ENCODE measurements at regions not wholly inside any gene's neighbourhood (a gene's known extent, or its start where the extent isn't known, plus 50 kb on each side); places are given as distances from the start of the nearest gene placed in this dataset.

DNA sequence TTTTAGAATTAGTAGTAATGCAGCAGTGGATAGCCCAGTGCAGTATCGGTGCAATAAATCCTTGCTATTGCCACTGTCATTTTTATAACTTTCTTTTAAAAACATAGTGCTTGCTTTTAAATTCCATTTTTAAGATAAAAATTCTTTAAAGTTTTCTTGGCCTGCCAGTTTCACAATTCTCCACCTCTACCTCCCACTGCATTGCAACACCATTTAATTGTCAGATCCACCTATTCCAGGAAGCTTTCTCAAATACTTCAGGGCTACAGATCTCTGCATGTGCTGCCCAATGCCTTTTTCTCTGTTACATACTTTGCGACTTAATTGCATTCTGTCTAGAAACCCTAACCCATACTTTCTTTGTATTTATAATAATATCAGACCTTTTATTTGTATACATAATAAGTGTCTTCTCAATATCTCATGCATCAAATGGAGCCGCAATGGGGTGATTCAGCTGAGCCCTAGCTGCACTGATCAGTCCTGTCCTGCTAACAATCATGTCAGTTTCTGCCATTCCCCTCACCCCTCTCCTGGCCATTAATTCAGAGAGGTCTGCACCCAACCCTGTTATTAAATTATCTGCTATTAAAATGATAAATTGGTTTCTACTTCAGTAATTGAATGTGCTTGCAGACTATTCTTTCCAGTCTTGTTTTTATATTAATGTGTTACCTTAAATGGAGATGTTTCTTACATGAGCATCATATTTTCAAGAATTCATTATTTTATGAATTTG, 193.1 kb downstream of the SLIT2 start:
- H3K4me1 ChIP-seq (ENCODE audit: insufficient read depth, poor library complexity, severe bottlenecking): no peaks in the 10 kb centered on the region
- H3K36me3 ChIP-seq (ENCODE audit: low read depth): no peaks in the 10 kb centered on the region
- no peaks in the 10 kb centered on the region for H3K9me3 ChIP-seq (ENCODE audit: severe bottlenecking)
- no peak overlapping the region for H3K27ac ChIP-seq (ENCODE audit: poor library complexity, severe bottlenecking)
- ATAC-seq (ENCODE audit: low read depth) (no peak), DNase-seq (ENCODE audit: low spot score) (no peak)
- no peak overlapping the region for H3K4me3 ChIP-seq (ENCODE audit: severe bottlenecking)
- H3K27me3 ChIP-seq (ENCODE audit: insufficient read depth, poor library complexity, severe bottlenecking): no peaks in the 10 kb centered on the region
- TF ChIP-seq, protein P1, sequence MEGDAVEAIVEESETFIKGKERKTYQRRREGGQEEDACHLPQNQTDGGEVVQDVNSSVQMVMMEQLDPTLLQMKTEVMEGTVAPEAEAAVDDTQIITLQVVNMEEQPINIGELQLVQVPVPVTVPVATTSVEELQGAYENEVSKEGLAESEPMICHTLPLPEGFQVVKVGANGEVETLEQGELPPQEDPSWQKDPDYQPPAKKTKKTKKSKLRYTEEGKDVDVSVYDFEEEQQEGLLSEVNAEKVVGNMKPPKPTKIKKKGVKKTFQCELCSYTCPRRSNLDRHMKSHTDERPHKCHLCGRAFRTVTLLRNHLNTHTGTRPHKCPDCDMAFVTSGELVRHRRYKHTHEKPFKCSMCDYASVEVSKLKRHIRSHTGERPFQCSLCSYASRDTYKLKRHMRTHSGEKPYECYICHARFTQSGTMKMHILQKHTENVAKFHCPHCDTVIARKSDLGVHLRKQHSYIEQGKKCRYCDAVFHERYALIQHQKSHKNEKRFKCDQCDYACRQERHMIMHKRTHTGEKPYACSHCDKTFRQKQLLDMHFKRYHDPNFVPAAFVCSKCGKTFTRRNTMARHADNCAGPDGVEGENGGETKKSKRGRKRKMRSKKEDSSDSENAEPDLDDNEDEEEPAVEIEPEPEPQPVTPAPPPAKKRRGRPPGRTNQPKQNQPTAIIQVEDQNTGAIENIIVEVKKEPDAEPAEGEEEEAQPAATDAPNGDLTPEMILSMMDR (IDR thresholded peaks at IDR 0.05; ENCODE audit: poor library complexity, severe bottlenecking): no peak

DNA sequence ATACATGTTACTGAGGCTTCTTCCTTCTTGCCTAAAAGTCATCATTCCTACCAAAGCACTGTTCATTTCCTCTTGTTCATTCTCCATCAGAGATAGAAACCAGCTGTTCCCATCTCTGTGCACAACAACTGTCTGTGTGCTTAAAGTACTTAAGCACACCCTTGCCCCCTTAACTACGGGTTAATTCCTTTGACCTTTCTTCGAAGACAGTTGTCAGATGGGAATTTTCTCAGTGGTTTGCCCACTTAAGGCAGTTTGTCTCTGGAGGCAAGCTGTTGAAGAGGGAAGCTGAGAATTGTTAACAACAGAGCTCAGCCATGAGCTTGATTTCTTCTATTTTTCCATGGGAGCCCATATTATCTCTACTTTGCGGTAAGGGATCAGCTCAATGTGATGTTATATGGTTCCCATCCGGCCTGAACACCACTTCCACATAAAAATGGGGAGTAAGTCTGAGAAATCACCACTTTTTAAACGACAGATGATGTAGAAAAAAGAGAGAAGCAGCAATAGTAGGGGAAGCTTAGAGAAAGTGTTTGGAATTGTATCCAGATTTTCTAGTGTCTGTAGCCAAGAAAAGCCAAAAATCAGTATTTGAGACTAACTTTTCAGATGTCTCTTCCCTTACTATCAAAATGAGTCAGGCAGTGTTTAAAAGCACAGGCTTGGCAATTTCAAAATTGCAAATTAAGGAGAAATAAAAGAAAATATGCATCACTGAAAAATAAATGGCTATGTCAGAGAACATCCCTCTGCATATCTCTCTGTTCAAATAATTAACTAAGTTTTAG, 194.4 kb downstream of the SLIT2 start:
- H3K36me3 ChIP-seq (ENCODE audit: low read depth): no peaks in the 10 kb centered on the region
- DNase-seq (ENCODE audit: low spot score) (no peak), ATAC-seq (ENCODE audit: low read depth) (no peak)
- H3K27ac ChIP-seq (ENCODE audit: poor library complexity, severe bottlenecking): no peak overlapping the region
- TF ChIP-seq, protein P1 (IDR thresholded peaks at IDR 0.05; ENCODE audit: poor library complexity, severe bottlenecking): no peak
- H3K4me1 ChIP-seq (ENCODE audit: insufficient read depth, poor library complexity, severe bottlenecking): no peaks in the 10 kb centered on the region
- no peaks in the 10 kb centered on the region for H3K27me3 ChIP-seq (ENCODE audit: insufficient read depth, poor library complexity, severe bottlenecking)
- no peaks in the 10 kb centered on the region for H3K9me3 ChIP-seq (ENCODE audit: severe bottlenecking)
- no peak overlapping the region for H3K4me3 ChIP-seq (ENCODE audit: severe bottlenecking)

DNA sequence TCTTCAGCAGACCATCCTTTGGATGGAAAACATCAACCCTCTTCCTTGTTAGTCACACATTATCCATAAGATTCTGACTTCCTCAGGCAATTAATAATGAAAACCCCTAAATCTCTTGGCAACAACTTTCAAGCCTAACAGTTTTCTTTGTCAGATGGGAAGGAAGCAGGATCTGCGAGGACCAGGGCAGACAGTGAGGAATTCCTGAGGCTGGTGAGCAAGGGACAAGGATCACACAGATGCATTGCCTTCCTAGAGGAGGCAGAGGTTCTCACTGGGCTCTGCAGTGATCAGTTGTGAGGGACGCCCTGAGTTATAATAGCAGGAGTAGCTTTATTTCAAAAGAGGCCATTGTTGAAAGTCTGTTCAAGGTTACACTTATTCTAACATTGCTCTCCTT, 195.4 kb downstream of the SLIT2 start:
- TF ChIP-seq, protein P1 (IDR thresholded peaks at IDR 0.05; ENCODE audit: poor library complexity, severe bottlenecking): no peak
- H3K27me3 ChIP-seq (ENCODE audit: insufficient read depth, poor library complexity, severe bottlenecking): no peaks in the 10 kb centered on the region
- ATAC-seq (ENCODE audit: low read depth): no peak
- H3K9me3 ChIP-seq (ENCODE audit: severe bottlenecking): no peaks in the 10 kb centered on the region
- no peak for DNase-seq (ENCODE audit: low spot score)
- no peaks in the 10 kb centered on the region for H3K36me3 ChIP-seq (ENCODE audit: low read depth)
- H3K27ac ChIP-seq (ENCODE audit: poor library complexity, severe bottlenecking): no peak overlapping the region
- H3K4me3 ChIP-seq (ENCODE audit: severe bottlenecking): no peak overlapping the region
- no peaks in the 10 kb centered on the region for H3K4me1 ChIP-seq (ENCODE audit: insufficient read depth, poor library complexity, severe bottlenecking)

DNA sequence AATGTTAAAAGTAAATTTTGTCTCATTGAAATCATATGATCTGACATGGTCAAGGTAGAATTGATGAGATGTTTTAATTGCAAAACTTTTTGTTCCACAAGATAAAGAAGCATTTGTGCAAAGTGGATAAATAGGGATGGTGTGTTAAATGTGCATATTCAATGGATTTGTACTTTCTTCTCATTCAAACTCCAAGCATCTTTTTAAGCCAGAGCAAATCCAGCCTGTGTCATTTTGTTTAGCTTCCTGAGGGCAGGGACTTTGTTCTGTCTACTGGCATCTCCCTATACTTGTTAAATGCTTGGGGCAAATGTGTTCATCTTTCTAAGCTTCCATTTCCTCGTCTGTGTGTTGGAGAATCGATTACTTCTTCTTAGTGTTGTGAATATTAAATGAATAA, 200.3 kb downstream of the SLIT2 start:
- ATAC-seq (ENCODE audit: low read depth) (no peak), DNase-seq (ENCODE audit: low spot score) (no peak)
- Histone ChIP-seq H3K27me3 (ENCODE audit: insufficient read depth, poor library complexity, severe bottlenecking) (no peaks in the 10 kb centered on the region), H3K4me1 (ENCODE audit: insufficient read depth, poor library complexity, severe bottlenecking) (peaks cover 7% of the 10 kb centered on the region), H3K36me3 (ENCODE audit: low read depth) (no peaks in the 10 kb centered on the region), H3K27ac (ENCODE audit: poor library complexity, severe bottlenecking) (no peak overlapping the region), H3K4me3 (ENCODE audit: severe bottlenecking) (no peak overlapping the region), H3K9me3 (ENCODE audit: severe bottlenecking) (no peaks in the 10 kb centered on the region)
- TF ChIP-seq, protein P1 (IDR thresholded peaks at IDR 0.05; ENCODE audit: poor library complexity, severe bottlenecking): no peak

DNA sequence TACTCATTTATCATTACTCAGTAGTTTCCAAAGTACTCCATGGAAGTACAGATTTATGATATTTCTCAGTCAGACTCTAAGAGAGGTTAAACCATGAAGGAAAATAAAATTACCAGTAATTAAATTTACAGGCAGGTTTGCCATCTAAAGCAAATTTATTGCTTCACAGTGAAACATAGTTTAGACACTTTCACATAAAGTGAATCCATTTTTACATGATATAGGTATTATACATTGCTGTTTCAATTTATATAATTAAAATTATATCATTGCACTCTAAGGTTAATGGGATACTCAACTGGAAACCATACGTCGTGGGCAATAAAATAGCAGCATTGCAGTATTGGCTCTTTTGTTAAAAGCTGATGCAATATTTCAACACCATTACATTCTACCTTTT, 202.8 kb downstream of the SLIT2 start:
- H3K36me3 ChIP-seq (ENCODE audit: low read depth): no peaks in the 10 kb centered on the region
- no peaks in the 10 kb centered on the region for H3K27me3 ChIP-seq (ENCODE audit: insufficient read depth, poor library complexity, severe bottlenecking)
- no peak overlapping the region for H3K27ac ChIP-seq (ENCODE audit: poor library complexity, severe bottlenecking)
- DNase-seq (ENCODE audit: low spot score): no peak
- TF ChIP-seq, protein P1 (IDR thresholded peaks at IDR 0.05; ENCODE audit: poor library complexity, severe bottlenecking): no peak
- H3K9me3 ChIP-seq (ENCODE audit: severe bottlenecking): no peaks in the 10 kb centered on the region
- no peak overlapping the region for H3K4me3 ChIP-seq (ENCODE audit: severe bottlenecking)
- no peak for ATAC-seq (ENCODE audit: low read depth)
- peaks cover 8% of the 10 kb centered on the region for H3K4me1 ChIP-seq (ENCODE audit: insufficient read depth, poor library complexity, severe bottlenecking)

All from RWPE2 (cell line).